ENCODE measurements at regions not wholly inside any gene's neighbourhood (a gene's known extent, or its start where the extent isn't known, plus 50 kb on each side); places are given as distances from the start of the nearest gene placed in this dataset.

DNA sequence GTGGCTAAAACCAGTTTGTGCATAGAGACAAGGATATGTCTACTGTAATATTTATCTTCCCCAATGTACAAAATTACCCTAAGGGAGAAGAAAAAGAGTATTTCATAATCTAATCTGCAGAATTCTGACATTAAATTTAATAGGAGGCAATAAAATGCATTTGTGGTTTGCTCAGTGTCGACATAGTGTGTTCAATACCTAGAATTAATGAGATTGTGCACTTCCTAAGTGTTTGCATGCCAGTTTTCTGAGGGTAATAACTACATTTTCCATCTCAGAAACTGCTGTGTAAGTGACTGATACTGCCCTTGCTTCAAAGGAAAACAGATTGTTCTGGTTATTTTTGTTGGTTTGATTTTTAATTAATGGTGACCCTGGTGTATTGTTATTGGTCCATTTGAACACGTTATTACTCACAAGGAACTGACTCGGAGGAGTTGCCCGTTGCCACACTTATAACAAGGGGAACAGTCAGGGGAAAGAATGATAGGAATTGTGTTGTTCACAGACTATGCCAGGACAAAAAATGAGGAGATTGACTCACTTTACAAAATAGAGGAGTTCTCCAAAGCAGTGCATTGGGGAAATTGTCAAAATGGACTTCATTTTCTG is 960.3 kb upstream of the TMEM132C start:
- no peaks in the 10 kb centered on the region for H3K9me3 ChIP-seq
- no peak overlapping the region for H3K27ac ChIP-seq
- H3K4me3 ChIP-seq = no peak overlapping the region
- H4K20me1 ChIP-seq = no peaks in the 10 kb centered on the region
- H3K4me1 ChIP-seq = no peaks in the 10 kb centered on the region
- TF ChIP-seq Cebpa-rat (IDR thresholded peaks at IDR 0.05) = no peak
- H3K27me3 ChIP-seq = no peaks in the 10 kb centered on the region
- H3K9ac ChIP-seq = no peak overlapping the region
- H3K4me2 ChIP-seq = no peak overlapping the region
- H3K36me3 ChIP-seq = no peaks in the 10 kb centered on the region

- TF ChIP-seq Cebpa-rat (IDR thresholded peaks at IDR 0.05) = no peak
- no peak overlapping the region for H3K4me2 ChIP-seq
Measured at GRCh38 chr12:127307528-127307927, 959.4 kb upstream of the TMEM132C start.

DNA sequence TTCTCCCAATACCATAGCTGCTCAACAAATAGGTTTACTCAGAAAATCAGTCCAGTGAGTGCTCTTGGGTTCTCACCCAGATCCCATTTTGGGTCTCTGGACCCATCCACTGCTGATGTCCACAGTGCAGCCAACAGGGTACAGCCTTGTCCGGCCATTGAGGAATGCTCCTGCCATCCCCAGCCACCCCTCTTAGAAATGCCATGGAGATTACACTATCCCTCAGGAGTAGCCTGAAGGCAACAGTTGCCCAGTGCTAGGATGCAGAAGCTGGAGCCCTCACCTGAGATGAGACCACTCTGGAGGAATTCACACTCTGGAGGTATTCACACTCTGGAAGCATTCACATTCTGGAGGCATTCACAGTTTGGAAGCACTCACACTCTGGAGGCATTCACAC is 958.8 kb upstream of the TMEM132C start:
- Histone ChIP-seq H3K36me3 (no peaks in the 10 kb centered on the region), H3K9ac (no peak overlapping the region), H3K4me2 (no peak overlapping the region), H3K9me3 (no peaks in the 10 kb centered on the region), H3K4me3 (no peak overlapping the region), H4K20me1 (no peaks in the 10 kb centered on the region), H3K4me1 (no peaks in the 10 kb centered on the region), H3K27ac (no peak overlapping the region), H3K27me3 (no peaks in the 10 kb centered on the region)
- TF ChIP-seq Cebpa-rat (IDR thresholded peaks at IDR 0.05) = no peak

More at GRCh38 chr12:127307528-127307927, 959.4 kb upstream of the TMEM132C start:
- Histone ChIP-seq H3K36me3 (no peaks in the 10 kb centered on the region), H3K9ac (no peak overlapping the region), H3K9me3 (no peaks in the 10 kb centered on the region), H3K4me3 (no peak overlapping the region), H3K4me1 (no peaks in the 10 kb centered on the region), H3K27ac (no peak overlapping the region), H4K20me1 (no peaks in the 10 kb centered on the region), H3K27me3 (no peaks in the 10 kb centered on the region)

DNA sequence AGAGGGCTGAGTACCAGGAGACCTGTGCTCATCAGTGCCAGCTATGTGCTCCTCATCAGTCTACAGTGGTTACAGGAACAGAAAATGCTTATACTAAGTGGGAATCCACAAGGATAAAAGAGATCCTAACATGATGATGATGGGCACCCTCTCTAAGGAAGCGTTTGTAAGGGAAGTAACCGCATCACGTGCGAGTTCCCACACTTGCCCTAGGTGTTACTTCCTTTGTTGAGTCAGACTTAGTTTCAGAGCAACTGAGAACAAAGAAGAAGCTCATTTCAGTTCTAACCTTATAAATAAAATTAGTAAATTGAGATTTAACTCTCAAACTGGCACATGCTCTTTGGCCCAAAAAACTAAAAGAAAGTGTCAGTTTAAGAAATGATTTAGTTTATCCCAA is 956.4 kb upstream of the TMEM132C start:
- no peak for TF ChIP-seq Cebpa-rat (IDR thresholded peaks at IDR 0.05)
- no peaks in the 10 kb centered on the region for H3K9me3 ChIP-seq
- no peaks in the 10 kb centered on the region for H3K4me1 ChIP-seq
- H3K4me3 ChIP-seq = no peak overlapping the region
- H4K20me1 ChIP-seq = no peaks in the 10 kb centered on the region
- H3K27ac ChIP-seq = no peak overlapping the region
- H3K36me3 ChIP-seq = no peaks in the 10 kb centered on the region
- no peak overlapping the region for H3K9ac ChIP-seq
- no peak overlapping the region for H3K4me2 ChIP-seq
- no peaks in the 10 kb centered on the region for H3K27me3 ChIP-seq

DNA sequence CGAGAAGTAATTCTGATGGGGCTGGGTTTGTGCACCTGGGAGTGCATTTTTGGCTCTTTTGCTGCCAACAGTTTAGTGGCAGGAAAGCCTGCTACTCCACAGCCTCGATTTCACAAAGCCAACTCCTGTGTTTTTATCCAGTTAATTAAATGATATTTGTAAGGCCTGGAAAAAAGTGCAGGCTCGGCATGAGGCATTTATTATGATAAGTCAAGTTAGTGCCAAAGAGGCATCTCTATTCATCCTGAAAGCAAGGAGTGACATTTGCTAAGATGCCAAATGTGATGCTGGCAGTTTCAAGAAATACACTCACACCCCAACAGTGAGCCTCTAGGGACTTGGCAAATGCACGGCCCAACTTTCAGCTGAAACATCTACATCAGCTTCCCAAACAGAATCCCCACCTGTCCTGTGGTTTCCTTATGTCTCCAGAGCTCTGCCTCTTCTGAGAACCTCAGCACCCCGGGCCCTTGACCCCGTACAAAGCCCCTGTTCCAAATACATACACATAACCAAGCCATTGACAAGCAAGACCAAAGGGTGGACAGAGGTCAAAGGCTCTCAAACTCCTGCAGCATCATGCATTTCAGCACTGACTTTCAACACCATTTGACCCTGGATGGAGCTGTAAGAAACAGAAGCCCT is 955.1 kb upstream of the TMEM132C start:
- no peaks in the 10 kb centered on the region for H4K20me1 ChIP-seq
- H3K4me2 ChIP-seq = no peak overlapping the region
- H3K4me3 ChIP-seq = no peak overlapping the region
- H3K4me1 ChIP-seq = no peaks in the 10 kb centered on the region
- no peak overlapping the region for H3K27ac ChIP-seq
- H3K27me3 ChIP-seq = no peaks in the 10 kb centered on the region
- TF ChIP-seq Cebpa-rat (IDR thresholded peaks at IDR 0.05) = no peak
- peaks cover under 1% of the 10 kb centered on the region; the same call in 1 of the 2 replicates for H3K9me3 ChIP-seq
- no peak overlapping the region for H3K9ac ChIP-seq
- no peaks in the 10 kb centered on the region for H3K36me3 ChIP-seq

DNA sequence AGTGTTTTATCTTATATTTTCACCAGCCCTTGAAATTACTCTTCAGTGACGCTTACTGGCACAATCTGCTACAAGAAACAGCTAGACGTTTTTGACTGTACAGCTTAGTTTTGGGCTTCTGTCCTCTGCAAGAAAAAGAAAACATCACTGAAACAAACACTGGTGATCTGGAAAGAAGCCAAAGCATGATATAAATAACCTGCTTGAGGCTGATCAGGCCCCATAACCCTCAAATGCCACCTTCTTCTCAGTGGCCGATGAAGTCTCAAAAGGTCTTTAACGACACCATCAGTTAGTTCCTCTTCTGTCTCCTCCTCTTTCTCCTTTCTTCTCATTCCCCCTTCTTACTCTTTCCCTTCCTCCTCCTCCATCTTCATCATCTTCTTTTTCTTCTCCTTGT is 942.3 kb upstream of the TMEM132C start:
- Histone ChIP-seq H4K20me1 (no peaks in the 10 kb centered on the region), H3K27ac (no peak overlapping the region), H3K9ac (no peak overlapping the region), H3K4me1 (peaks cover 24% of the 10 kb centered on the region), H3K4me2 (peak overlapping the region; percentile 44), H3K36me3 (no peaks in the 10 kb centered on the region), H3K27me3 (no peaks in the 10 kb centered on the region), H3K4me3 (no peak overlapping the region), H3K9me3 (peaks cover 11% of the 10 kb centered on the region)
- TF ChIP-seq Cebpa-rat (IDR thresholded peaks at IDR 0.05) = no peak

- Histone ChIP-seq H3K4me1 (peaks cover 19% of the 10 kb centered on the region), H3K4me3 (no peak overlapping the region), H3K27ac (no peak overlapping the region), H3K9ac (no peak overlapping the region), H3K27me3 (no peaks in the 10 kb centered on the region), H3K4me2 (no peak overlapping the region), H4K20me1 (no peaks in the 10 kb centered on the region), H3K36me3 (no peaks in the 10 kb centered on the region), H3K9me3 (no peaks in the 10 kb centered on the region; the same call in 1 of the 2 replicates)
- TF ChIP-seq Cebpa-rat (IDR thresholded peaks at IDR 0.05) = no peak
Measured at GRCh38 chr12:127327986-127328385, 939.0 kb upstream of the TMEM132C start.

GRCh38 chr12:127328867-127329266 is 938.1 kb upstream of the TMEM132C start:
- H3K9ac ChIP-seq = no peak overlapping the region
- no peak overlapping the region for H3K27ac ChIP-seq
- H3K4me3 ChIP-seq = no peak overlapping the region
- H3K4me1 ChIP-seq = peaks cover 11% of the 10 kb centered on the region; the same call in 1 of the 2 replicates
- no peaks in the 10 kb centered on the region for H3K27me3 ChIP-seq
- no peaks in the 10 kb centered on the region; the same call in 1 of the 2 replicates for H3K9me3 ChIP-seq
- H3K36me3 ChIP-seq = no peaks in the 10 kb centered on the region
- no peak for TF ChIP-seq Cebpa-rat (IDR thresholded peaks at IDR 0.05)
- no peak overlapping the region for H3K4me2 ChIP-seq
- no peaks in the 10 kb centered on the region for H4K20me1 ChIP-seq

- H3K36me3 ChIP-seq = no peaks in the 10 kb centered on the region
- H4K20me1 ChIP-seq = no peaks in the 10 kb centered on the region
- no peak overlapping the region for H3K9ac ChIP-seq
- H3K27ac ChIP-seq = no peak overlapping the region
- no peaks in the 10 kb centered on the region for H3K4me1 ChIP-seq
- H3K4me3 ChIP-seq = no peak overlapping the region
- no peaks in the 10 kb centered on the region for H3K27me3 ChIP-seq
- H3K4me2 ChIP-seq = no peak overlapping the region
- H3K9me3 ChIP-seq = no peaks in the 10 kb centered on the region
- no peak for TF ChIP-seq Cebpa-rat (IDR thresholded peaks at IDR 0.05)
Measured at GRCh38 chr12:127334365-127334764, 932.6 kb upstream of the TMEM132C start.

GRCh38 chr12:127334912-127335644 is 931.9 kb upstream of the TMEM132C start:
- H3K4me2 ChIP-seq = no peak overlapping the region
- no peak for TF ChIP-seq Cebpa-rat (IDR thresholded peaks at IDR 0.05)
- no peaks in the 10 kb centered on the region for H3K4me1 ChIP-seq
- no peaks in the 10 kb centered on the region for H3K36me3 ChIP-seq
- H3K4me3 ChIP-seq = no peak overlapping the region
- no peak overlapping the region for H3K27ac ChIP-seq
- H3K27me3 ChIP-seq = no peaks in the 10 kb centered on the region
- H4K20me1 ChIP-seq = no peaks in the 10 kb centered on the region
- H3K9me3 ChIP-seq = no peaks in the 10 kb centered on the region
- no peak overlapping the region for H3K9ac ChIP-seq
